ENCODE measurements at regions not wholly inside any gene's neighbourhood (a gene's known extent, or its start where the extent isn't known, plus 50 kb on each side); places are given as distances from the start of the nearest gene placed in this dataset.

GRCh38 chr2:187084524-187084923, 235.6 kb upstream of the ZSWIM2 start:
- no peak for TF ChIP-seq POLR2AphosphoS5 (IDR thresholded peaks at IDR 0.05)
- no peak for TF ChIP-seq CTCF (IDR thresholded peaks at IDR 0.05 in 8 of 11, conservative IDR thresholded peaks at IDR 0.05 in 3 of 11)

Measured in spleen (tissue), 7 donors.